PFSK-1 (cell line): ENCODE measurements at regions not wholly inside any gene's neighbourhood (a gene's known extent, or its start where the extent isn't known, plus 50 kb on each side); places are given as distances from the start of the nearest gene placed in this dataset.

Experiments used
- FOXP2 ChIP-seq: optimal IDR thresholded peaks from 2 replicates; pipeline ENCODE3; 2011; ENCODE audit warnings: borderline replicate concordance, control low read depth, inconsistent platforms; ENCODE audit not compliant: insufficient read depth; ENCODE audit errors: extremely low read length, extremely low read depth
- POLR2AphosphoS5 ChIP-seq: IDR thresholded peaks from 2 replicates; pipeline ENCODE4 v1.6.1; 2012; ENCODE audit warnings: low read depth, mild to moderate bottlenecking, control low read depth, low read length, moderate library complexity
- REST ChIP-seq, 2 experiments: IDR thresholded peaks; 2 replicates each; pipeline versions ENCODE4 v1.6.1 to v1.8.0; 2011 to 2012; ENCODE audit warnings: low read depth in 2 of 2, low read length in 2 of 2, control low read depth in 1 of 2, inconsistent platforms in 1 of 2, mild to moderate bottlenecking in 1 of 2, moderate library complexity in 1 of 2; ENCODE audit not compliant: insufficient read depth in 1 of 2
- SIN3A ChIP-seq: IDR thresholded peaks from 2 replicates; pipeline ENCODE4 v1.6.1; 2012; ENCODE audit warnings: mild to moderate bottlenecking, low read length, moderate library complexity, borderline replicate concordance; ENCODE audit not compliant: insufficient read depth
- TAF1 ChIP-seq: IDR thresholded peaks from 2 replicates; pipeline ENCODE4 v1.6.1; 2012; ENCODE audit warnings: low read length, control low read depth, borderline replicate concordance; ENCODE audit not compliant: insufficient read depth

- TF ChIP-seq SIN3A (no peak), FOXP2 (no peak), REST (IDR thresholded peaks at IDR 0.05; ENCODE audit: insufficient read depth in 1 of 2, low read depth in 2 of 2, low read length in 2 of 2) (no peak), POLR2AphosphoS5 (no peak), TAF1 (no peak)
Measured at GRCh38 chr5:82942083-82942881, 134.9 kb downstream of the TMEM167A start.

- TF ChIP-seq TAF1, result no peak
Measured at GRCh38 chr5:82938901-82939725, 138.1 kb downstream of the TMEM167A start.

GRCh38 chr5:82931110-82931509 is 146.1 kb downstream of the TMEM167A start:
- TF ChIP-seq TAF1 (no peak), REST (IDR thresholded peaks at IDR 0.05; ENCODE audit: insufficient read depth in 1 of 2, low read depth in 2 of 2, low read length in 2 of 2) (no peak), SIN3A (no peak), POLR2AphosphoS5 (no peak), FOXP2 (no peak)

GRCh38 chr5:82925061-82925411 is 152.2 kb downstream of the TMEM167A start:
- TF ChIP-seq REST (IDR thresholded peaks at IDR 0.05; ENCODE audit: insufficient read depth in 1 of 2, low read depth in 2 of 2, low read length in 2 of 2) (no peak), SIN3A (no peak), TAF1 (no peak), FOXP2 (no peak), POLR2AphosphoS5 (no peak)

GRCh38 chr5:82924226-82925060 is 152.8 kb downstream of the TMEM167A start:
- TF ChIP-seq REST (IDR thresholded peaks at IDR 0.05; ENCODE audit: insufficient read depth in 1 of 2, low read depth in 2 of 2, low read length in 2 of 2), result no peak
- TF ChIP-seq POLR2AphosphoS5, result no peak
- no peak for TF ChIP-seq TAF1
- TF ChIP-seq SIN3A, result no peak
- TF ChIP-seq FOXP2, result no peak
